ENCODE measurements at regions not wholly inside any gene's neighbourhood (a gene's known extent, or its start where the extent isn't known, plus 50 kb on each side); places are given as distances from the start of the nearest gene placed in this dataset.

- TF ChIP-seq CTCF (IDR thresholded peaks at IDR 0.05; ENCODE audit: poor library complexity, severe bottlenecking) (no peak), EP300 (conservative IDR thresholded peaks at IDR 0.05; ENCODE audit: poor library complexity, severe bottlenecking) (no peak), TAF1 (IDR thresholded peaks at IDR 0.05; ENCODE audit: low read depth) (no peak), EZH2 (IDR thresholded peaks at IDR 0.05; ENCODE audit: borderline replicate concordance, insufficient read depth, low read length, poor library complexity, severe bottlenecking) (no peak), SMC3 (conservative IDR thresholded peaks at IDR 0.05; ENCODE audit: poor library complexity) (no peak), POLR2AphosphoS5 (IDR thresholded peaks at IDR 0.05) (no peak), RAD21 (conservative IDR thresholded peaks at IDR 0.05) (no peak)
These were observed 690.2 kb downstream of the NR2F1-AS1 start for GRCh38 chr5:92890841-92891244.
